SK-N-MC (cell line): ENCODE measurements at regions not wholly inside any gene's neighbourhood (a gene's known extent, or its start where the extent isn't known, plus 50 kb on each side); places are given as distances from the start of the nearest gene placed in this dataset.

Experiments
- EZH2 ChIP-seq: fragments of 200-600 bp; sonication (generic); IDR thresholded peaks from one replicate; pipeline ENCODE4 v1.6.1; 2017; ENCODE audit warnings: antibody characterized with exemption
- POLR2AphosphoS5 ChIP-seq: IDR thresholded peaks from 2 replicates; pipeline ENCODE4 v1.6.1; 2012; ENCODE audit warnings: mild to moderate bottlenecking, low read depth, low read length, borderline replicate concordance

DNA sequence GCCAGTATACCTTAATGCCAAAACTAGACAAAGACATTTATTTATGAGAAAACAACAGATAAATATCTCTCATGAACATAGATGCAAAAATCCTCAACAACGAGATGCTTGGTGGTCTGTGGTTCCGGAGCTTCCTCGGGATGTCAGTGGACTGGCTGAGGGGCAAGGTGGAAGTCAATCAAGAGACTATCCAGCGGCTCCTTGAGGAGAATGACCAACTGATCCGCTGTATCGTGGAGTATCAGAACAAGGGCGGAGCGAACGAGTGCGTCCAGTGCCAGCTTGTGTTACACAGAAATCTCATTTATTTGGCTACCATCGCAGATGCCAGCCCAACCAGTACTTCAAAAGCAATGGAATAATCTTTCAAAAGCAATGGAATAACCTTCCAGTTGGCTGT is 60.0 kb upstream of the PARD3 start:
- TF ChIP-seq POLR2AphosphoS5 (no peak), EZH2 (no peak)
